ENCODE measurements at regions not wholly inside any gene's neighbourhood (a gene's known extent, or its start where the extent isn't known, plus 50 kb on each side); places are given as distances from the start of the nearest gene placed in this dataset.
"Not testable (repeated sequence)": the region's sequence is repeated elsewhere in the genome, so short reads cannot be mapped to it uniquely, and the experiment has no call there.

DNA sequence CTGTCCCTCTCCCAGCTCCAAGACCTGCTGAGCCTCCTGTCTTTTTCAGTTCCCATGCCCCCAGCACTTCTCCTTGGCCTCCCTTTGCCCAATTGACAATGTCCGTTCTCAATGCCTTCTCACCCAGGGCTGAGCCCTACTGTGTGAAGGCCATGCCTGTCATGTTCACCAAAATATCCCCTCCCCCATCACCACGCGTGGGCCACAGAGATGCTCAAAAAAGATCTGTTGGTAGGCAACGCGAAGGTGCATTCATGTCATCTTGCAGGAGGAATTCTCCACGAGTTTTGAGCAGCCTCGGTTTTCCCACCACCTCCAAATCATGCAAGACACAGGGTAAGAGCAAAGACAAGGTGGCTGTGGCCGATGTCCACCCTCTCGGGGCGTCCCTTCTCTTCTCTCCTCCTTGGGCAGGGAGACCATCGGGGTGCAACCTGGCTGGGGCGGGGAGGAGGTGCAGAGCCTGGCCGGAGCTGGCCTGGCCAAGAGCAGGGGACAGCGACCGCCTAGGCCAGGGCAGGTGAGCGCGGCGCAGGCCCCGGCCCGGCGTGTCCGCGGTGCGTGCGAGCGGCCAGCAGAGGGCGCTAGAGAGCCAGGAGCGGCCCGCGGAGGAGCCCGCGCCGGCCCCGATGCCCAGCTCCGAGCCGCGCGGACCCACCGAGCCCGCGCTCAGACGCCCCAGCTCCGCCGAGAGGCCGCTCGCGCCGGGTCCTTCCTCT is 56.3 kb upstream of the KRTAP5-11 start:
- not testable (repeated sequence) for H3K9me3 Mint-ChIP-seq (ENCODE audit: unreplicated experiment); H3K27ac Mint-ChIP-seq (ENCODE audit: unreplicated experiment); H3K36me3 Mint-ChIP-seq (ENCODE audit: unreplicated experiment); H3K4me1 Mint-ChIP-seq (ENCODE audit: low read depth, unreplicated experiment)
- Mint-ChIP-seq H3K27me3 (ENCODE audit: unreplicated experiment) (peaks cover 15% of the 10 kb centered on the region), H3K4me3 (ENCODE audit: unreplicated experiment) (peak overlapping the region; percentile 69)
- TF ChIP-seq, protein P1, sequence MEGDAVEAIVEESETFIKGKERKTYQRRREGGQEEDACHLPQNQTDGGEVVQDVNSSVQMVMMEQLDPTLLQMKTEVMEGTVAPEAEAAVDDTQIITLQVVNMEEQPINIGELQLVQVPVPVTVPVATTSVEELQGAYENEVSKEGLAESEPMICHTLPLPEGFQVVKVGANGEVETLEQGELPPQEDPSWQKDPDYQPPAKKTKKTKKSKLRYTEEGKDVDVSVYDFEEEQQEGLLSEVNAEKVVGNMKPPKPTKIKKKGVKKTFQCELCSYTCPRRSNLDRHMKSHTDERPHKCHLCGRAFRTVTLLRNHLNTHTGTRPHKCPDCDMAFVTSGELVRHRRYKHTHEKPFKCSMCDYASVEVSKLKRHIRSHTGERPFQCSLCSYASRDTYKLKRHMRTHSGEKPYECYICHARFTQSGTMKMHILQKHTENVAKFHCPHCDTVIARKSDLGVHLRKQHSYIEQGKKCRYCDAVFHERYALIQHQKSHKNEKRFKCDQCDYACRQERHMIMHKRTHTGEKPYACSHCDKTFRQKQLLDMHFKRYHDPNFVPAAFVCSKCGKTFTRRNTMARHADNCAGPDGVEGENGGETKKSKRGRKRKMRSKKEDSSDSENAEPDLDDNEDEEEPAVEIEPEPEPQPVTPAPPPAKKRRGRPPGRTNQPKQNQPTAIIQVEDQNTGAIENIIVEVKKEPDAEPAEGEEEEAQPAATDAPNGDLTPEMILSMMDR (IDR thresholded peaks at IDR 0.05; ENCODE audit: partially characterized antibody, unreplicated experiment) = peak; percentile 82
- peak; percentile 83 for DNase-seq

DNA sequence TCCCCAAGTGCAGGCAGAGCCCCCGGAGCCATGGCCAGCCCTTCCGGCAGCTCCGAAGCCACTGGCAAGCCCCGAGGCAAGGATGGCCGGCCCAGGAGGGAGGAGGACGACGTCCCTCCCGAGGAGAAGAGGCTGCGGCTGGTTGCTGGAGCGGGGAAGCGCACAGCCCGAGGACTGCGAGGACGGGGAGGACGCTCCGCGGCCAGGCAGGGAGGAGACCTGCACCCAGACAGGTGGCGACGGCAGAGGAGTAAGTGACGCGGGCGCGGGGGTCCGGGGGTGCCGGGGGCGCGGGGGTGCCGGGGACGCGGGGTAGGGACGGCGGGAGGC is 56.8 kb upstream of the KRTAP5-11 start:
- not testable (repeated sequence) for DNase-seq; H3K9me3 Mint-ChIP-seq (ENCODE audit: unreplicated experiment); H3K4me1 Mint-ChIP-seq (ENCODE audit: low read depth, unreplicated experiment); H3K36me3 Mint-ChIP-seq (ENCODE audit: unreplicated experiment); H3K27ac Mint-ChIP-seq (ENCODE audit: unreplicated experiment)
- peaks cover 15% of the 10 kb centered on the region for H3K27me3 Mint-ChIP-seq (ENCODE audit: unreplicated experiment)
- peak overlapping the region; percentile 25 for H3K4me3 Mint-ChIP-seq (ENCODE audit: unreplicated experiment)

DNA sequence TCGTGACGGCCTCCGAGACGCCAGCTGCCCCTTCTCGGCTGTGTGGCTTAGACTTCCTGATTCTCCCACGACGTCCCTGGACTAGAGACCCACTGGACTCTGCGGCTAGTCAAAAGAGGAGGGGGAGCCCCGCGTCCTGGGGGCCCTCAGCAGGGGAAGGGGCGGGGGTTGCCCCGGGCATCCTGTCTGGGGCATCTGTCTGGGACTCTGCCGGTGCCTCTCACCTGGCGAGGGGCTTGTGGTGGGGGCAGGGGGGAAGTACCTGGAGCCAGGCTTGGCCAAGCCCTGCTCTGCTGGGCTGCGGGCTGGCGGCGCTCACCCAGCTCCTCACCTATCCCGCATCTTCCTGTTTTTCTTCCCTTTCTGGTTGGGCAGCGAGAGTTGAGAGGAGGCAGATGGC is 57.2 kb upstream of the KRTAP5-11 start:
- H3K4me1 Mint-ChIP-seq (ENCODE audit: low read depth, unreplicated experiment); H3K27ac Mint-ChIP-seq (ENCODE audit: unreplicated experiment); H3K9me3 Mint-ChIP-seq (ENCODE audit: unreplicated experiment); DNase-seq; H3K36me3 Mint-ChIP-seq (ENCODE audit: unreplicated experiment): not testable (repeated sequence)
- Mint-ChIP-seq H3K4me3 (ENCODE audit: unreplicated experiment) (peak overlapping the region; percentile 30), H3K27me3 (ENCODE audit: unreplicated experiment) (peaks cover 15% of the 10 kb centered on the region)

DNA sequence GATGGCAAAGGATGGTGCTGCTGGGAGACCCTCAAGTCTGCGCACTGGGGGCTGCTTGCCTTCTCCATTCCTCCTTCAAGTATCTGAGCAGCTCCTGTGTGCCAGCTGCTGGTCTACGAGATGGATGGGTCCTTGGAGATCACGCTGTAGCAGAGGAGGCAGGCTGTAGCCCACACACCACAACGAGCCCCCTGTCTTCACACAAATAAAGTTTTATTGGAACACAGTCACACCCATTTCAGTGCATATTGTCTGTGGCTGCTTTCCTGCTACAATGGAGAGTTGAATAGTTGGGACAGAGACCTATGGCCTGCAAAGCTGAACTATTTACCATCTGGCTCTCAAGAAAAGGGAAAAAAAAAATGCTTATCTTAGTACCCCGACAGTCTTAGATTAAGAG is 64.4 kb upstream of the KRTAP5-11 start:
- H3K4me3 Mint-ChIP-seq (ENCODE audit: unreplicated experiment); H3K4me1 Mint-ChIP-seq (ENCODE audit: low read depth, unreplicated experiment); H3K9me3 Mint-ChIP-seq (ENCODE audit: unreplicated experiment); DNase-seq; H3K27ac Mint-ChIP-seq (ENCODE audit: unreplicated experiment); H3K27me3 Mint-ChIP-seq (ENCODE audit: unreplicated experiment); H3K36me3 Mint-ChIP-seq (ENCODE audit: unreplicated experiment): not testable (repeated sequence)

DNA sequence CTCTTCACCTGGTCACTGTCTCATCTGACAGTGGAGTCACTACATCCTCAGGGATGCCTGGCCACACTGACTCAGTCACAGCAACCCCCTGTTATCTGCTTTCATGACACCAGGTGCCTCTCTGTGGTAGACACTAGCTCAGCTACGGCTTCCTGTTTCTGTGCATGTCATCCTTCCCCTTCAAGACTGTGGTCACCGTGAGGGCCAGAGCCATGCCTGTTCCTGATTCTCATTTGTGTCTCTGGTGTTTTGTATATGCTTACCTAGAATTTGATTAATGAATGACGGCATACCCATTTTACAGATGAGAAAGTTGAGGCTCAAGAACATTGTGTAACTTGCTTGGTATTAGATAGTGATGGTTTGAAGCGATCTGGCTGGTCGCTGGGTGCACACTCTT is 70.3 kb upstream of the KRTAP5-11 start:
- not testable (repeated sequence) for H3K36me3 Mint-ChIP-seq (ENCODE audit: unreplicated experiment); H3K27me3 Mint-ChIP-seq (ENCODE audit: unreplicated experiment); H3K27ac Mint-ChIP-seq (ENCODE audit: unreplicated experiment); H3K4me1 Mint-ChIP-seq (ENCODE audit: low read depth, unreplicated experiment); H3K9me3 Mint-ChIP-seq (ENCODE audit: unreplicated experiment); H3K4me3 Mint-ChIP-seq (ENCODE audit: unreplicated experiment); DNase-seq

DNA sequence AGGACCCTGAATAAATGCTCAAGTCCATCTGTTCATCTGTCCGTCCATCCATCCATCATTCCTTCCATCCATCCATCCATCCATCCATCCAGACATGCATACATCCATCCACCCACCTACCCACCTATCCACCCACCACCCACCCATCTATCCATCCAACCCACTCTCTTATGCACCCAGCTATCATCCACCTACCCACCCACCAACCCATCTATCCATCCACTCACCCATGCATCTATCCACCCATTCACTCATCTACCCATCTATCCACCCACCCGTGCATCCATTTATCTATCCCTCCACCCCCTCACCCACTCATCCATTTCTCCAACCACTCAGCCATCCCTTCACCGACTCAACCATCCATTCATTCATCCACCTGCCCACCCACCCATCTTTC is 71.7 kb upstream of the KRTAP5-11 start:
- not testable (repeated sequence) for H3K27me3 Mint-ChIP-seq (ENCODE audit: unreplicated experiment); H3K36me3 Mint-ChIP-seq (ENCODE audit: unreplicated experiment); H3K4me3 Mint-ChIP-seq (ENCODE audit: unreplicated experiment); DNase-seq; H3K4me1 Mint-ChIP-seq (ENCODE audit: low read depth, unreplicated experiment); H3K9me3 Mint-ChIP-seq (ENCODE audit: unreplicated experiment); H3K27ac Mint-ChIP-seq (ENCODE audit: unreplicated experiment)

DNA sequence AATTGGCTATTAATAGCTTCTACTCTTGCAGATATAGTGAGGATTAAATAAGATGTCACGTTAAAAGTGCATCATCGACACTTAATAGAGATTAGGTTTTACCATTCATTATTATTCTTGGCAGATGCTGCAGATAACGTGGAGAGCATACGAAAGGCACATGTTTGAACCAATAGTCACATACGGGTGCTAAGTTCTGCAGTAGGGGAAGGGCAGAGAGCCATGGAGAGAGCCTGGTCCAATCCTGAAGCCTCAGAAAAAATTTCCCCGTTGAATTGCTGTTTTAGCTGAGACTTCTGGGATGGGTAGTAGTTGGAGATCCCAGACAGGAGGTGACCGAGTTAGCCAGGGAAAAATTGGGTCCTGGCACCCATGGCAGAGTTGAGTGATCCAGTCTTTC is 72.4 kb upstream of the KRTAP5-11 start:
- not testable (repeated sequence) for H3K4me1 Mint-ChIP-seq (ENCODE audit: low read depth, unreplicated experiment); H3K27me3 Mint-ChIP-seq (ENCODE audit: unreplicated experiment); H3K9me3 Mint-ChIP-seq (ENCODE audit: unreplicated experiment); H3K27ac Mint-ChIP-seq (ENCODE audit: unreplicated experiment); DNase-seq; H3K4me3 Mint-ChIP-seq (ENCODE audit: unreplicated experiment); H3K36me3 Mint-ChIP-seq (ENCODE audit: unreplicated experiment)

DNA sequence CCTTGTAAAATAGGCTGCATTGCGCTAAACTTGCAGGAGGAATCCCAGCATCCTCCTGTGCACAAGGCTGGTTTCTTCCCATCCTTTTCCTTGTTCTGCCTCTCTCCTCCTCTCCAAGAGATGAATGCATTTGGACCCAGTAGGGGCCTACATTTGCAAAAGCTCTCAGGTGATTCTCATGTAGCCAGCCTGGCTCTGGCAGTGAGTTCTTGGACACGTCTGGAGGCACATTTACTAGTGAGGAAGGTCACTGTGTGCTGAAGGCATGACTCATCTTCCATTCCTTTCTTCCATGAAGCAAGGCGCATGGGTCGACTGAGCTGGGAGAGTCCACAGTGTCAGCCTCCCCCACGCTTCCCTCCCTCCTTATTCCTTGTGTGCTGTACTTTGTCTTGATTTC is 73.8 kb upstream of the KRTAP5-11 start:
- not testable (repeated sequence) for H3K27me3 Mint-ChIP-seq (ENCODE audit: unreplicated experiment); H3K9me3 Mint-ChIP-seq (ENCODE audit: unreplicated experiment); H3K36me3 Mint-ChIP-seq (ENCODE audit: unreplicated experiment); H3K4me1 Mint-ChIP-seq (ENCODE audit: low read depth, unreplicated experiment); H3K4me3 Mint-ChIP-seq (ENCODE audit: unreplicated experiment); H3K27ac Mint-ChIP-seq (ENCODE audit: unreplicated experiment); DNase-seq

DNA sequence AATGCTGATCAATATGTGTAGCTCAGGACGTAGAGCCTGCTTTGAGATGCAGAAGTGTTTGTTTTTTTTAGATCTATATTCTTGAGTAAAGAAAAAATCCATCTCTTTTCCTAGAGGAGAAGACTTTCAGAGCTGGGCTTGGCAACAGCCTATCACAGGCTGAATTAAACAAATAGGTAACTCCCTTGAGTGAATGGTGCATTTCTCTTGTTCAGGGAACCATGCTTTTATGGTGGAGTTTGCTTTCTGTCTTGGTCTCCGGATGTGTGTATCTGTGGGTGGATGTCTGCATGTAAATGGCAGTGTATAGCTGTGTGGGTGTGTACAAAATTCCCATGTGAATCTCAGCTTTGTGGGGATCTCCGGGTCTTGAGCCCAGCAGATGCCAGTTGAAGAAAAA is 82.3 kb upstream of the KRTAP5-11 start:
- DNase-seq; H3K4me1 Mint-ChIP-seq (ENCODE audit: low read depth, unreplicated experiment); H3K36me3 Mint-ChIP-seq (ENCODE audit: unreplicated experiment); H3K4me3 Mint-ChIP-seq (ENCODE audit: unreplicated experiment); H3K27ac Mint-ChIP-seq (ENCODE audit: unreplicated experiment); H3K27me3 Mint-ChIP-seq (ENCODE audit: unreplicated experiment); H3K9me3 Mint-ChIP-seq (ENCODE audit: unreplicated experiment): not testable (repeated sequence)

DNA sequence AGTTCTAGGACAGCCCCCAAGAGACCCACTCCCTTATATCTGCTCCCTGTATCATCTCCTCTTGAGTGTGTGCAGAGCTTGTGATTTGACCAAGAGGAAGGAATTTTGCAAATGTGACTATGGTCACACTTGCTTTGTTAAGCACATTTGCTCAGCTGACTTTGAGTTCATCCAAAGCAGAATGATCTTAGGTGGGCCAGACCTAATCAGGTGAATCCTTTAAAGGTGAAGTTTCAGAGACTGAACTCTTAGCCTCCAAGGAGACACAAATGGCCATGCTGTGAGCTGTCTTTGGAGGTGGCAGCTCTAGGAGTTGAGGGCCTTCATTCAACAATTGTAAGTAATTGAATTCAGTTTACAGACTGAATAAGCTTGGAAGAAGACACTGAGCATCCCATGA is 115.4 kb upstream of the KRTAP5-11 start:
- not testable (repeated sequence) for DNase-seq; H3K4me1 Mint-ChIP-seq (ENCODE audit: low read depth, unreplicated experiment); H3K9me3 Mint-ChIP-seq (ENCODE audit: unreplicated experiment); H3K27me3 Mint-ChIP-seq (ENCODE audit: unreplicated experiment); H3K27ac Mint-ChIP-seq (ENCODE audit: unreplicated experiment); H3K4me3 Mint-ChIP-seq (ENCODE audit: unreplicated experiment)
- H3K36me3 Mint-ChIP-seq (ENCODE audit: unreplicated experiment) = peaks cover 13% of the 10 kb centered on the region

DNA sequence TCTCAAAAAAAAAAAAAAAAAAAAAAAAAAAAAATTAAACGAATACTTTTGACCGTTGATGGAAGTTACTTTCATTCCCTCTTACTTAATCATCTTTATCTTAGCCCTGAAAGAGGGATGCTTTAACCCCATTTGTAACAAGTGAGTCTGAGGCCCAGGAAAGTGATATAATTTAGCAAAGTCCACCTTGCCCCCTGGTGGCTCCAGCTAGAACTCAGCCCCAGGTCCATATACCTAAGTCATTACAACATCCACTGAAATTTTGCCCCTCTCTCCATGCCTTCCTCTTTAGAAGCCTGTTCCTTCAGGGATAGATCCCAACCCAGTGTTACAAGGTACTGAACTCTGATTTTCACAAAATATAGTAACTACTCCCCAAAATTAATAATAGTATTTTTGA is 116.3 kb upstream of the KRTAP5-11 start:
- H3K27ac Mint-ChIP-seq (ENCODE audit: unreplicated experiment); H3K9me3 Mint-ChIP-seq (ENCODE audit: unreplicated experiment); DNase-seq; H3K4me1 Mint-ChIP-seq (ENCODE audit: low read depth, unreplicated experiment); H3K27me3 Mint-ChIP-seq (ENCODE audit: unreplicated experiment); H3K4me3 Mint-ChIP-seq (ENCODE audit: unreplicated experiment): not testable (repeated sequence)
- H3K36me3 Mint-ChIP-seq (ENCODE audit: unreplicated experiment) = peaks cover 13% of the 10 kb centered on the region
